ENCODE measurements at regions not wholly inside any gene's neighbourhood (a gene's known extent, or its start where the extent isn't known, plus 50 kb on each side); places are given as distances from the start of the nearest gene placed in this dataset.
"Not testable (repeated sequence)": the region's sequence is repeated elsewhere in the genome, so short reads cannot be mapped to it uniquely, and the experiment has no call there.

DNA sequence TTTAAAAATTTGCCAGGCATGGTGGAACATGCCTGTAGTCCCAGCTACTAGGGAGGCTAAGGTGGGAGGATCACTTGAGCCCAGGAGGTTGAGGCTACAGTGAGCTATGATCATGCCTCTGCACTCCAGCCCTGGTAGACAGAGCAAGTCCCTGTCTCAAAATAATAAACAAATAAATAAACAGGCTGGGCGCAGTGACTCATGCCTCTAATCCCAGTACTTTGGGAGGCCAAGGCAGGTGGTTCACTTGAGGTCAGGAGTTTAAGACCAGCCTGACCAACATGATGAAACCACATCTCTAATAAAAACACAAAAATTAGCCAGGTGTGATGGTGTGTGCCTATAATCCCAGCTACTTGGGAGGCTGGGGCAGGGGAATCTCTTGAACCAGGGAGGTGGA lies 183.0 kb downstream of the SKIDA1 start:
- peak; percentile 50 for DNase-seq (ENCODE audit: low read depth)
- in situ Hi-C loops (cut with HindIII; ENCODE audit: low pct_unique_long_range_greater_than_20kb, low sequenced_read_pairs): not testable (repeated sequence)

DNA sequence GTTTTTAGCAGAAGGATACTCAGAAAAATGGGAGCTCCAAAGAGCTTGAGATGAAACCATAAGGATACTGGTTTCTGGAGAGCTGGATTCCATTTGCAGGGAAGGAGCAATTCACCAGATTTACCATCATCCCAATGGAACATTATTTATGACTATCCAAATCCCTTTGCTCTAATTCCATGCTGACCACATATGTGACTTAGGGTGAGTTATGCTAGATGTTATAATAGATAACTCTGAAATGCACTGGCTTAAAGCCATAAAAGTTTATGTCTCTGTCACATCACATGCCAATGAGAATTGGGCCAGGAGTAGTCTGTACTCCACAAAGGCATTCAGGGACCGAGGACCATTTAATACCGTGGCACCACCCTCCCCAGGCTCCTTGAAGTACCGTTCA lies 185.2 kb downstream of the SKIDA1 start:
- peak; percentile 58 for DNase-seq (ENCODE audit: low read depth)
- in situ Hi-C loops (cut with HindIII; ENCODE audit: low pct_unique_long_range_greater_than_20kb, low sequenced_read_pairs): no loop called here

DNA sequence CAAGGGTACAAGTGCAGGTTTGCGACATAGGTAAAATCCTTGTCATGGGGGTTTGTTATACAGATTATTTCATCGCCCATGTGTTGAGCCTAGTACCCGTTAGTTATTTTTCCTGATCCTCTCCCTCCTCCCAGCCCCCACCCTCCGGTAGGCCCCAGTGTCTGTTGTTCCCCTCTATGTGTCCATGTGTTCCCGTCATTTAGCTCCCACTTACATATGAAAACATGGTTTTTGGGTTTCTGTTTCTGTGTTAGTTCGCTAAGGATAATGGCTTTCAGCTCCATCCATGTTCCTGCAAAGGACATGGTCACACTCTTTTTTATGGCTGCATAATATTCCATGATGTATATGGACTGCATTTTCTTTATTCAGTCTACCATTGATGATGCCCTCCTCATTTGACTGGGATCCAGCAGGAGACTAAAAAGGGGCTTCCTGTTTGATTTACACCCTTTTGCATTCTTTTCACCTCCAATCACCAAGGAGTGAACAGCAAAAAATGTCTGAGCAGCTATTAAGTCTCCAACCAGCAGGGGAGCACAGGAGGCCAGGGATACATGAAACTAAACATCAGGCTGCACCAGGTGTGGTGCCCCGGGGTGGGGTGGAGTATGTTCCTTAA lies 188.2 kb downstream of the SKIDA1 start:
- no peak for DNase-seq (ENCODE audit: low read depth)
- in situ Hi-C loops (cut with HindIII; ENCODE audit: low pct_unique_long_range_greater_than_20kb, low sequenced_read_pairs): no loop called here

DNA sequence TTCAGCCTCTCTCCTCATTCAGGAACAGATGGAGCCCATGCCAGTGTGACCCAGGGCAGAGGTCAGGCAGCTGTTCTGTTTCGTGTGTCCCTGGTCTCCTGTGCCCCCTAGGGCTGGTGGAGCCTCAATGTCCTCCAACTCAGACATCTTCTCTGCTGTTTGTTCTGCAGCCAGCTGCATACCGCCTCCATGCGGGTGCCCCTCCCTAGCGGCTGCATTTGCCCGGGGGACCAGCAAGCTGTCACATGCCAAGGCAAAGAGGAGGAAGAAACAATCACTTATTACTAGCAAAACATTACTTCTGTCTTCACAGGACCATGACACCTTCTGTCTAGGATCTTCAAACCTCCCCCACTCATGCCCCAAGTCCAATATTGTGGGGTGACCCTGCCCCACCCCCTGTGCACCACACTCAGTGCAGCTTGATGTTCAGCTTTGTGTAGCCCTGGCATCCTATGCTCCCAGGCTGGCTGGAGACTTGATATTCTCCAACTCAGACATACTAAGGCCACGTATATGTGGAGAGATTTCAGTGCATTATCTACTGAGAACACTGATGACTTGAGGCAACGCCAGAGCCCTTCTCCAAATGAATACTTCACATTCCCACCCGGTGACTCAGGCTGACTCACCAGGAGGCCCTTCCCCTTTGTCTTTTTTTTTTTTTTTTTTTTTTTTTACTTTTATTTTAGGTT lies 188.9 kb downstream of the SKIDA1 start:
- DNase-seq (ENCODE audit: low read depth): peak; percentile 98
- in situ Hi-C loops (cut with HindIII; ENCODE audit: low pct_unique_long_range_greater_than_20kb, low sequenced_read_pairs): no loop called here

DNA sequence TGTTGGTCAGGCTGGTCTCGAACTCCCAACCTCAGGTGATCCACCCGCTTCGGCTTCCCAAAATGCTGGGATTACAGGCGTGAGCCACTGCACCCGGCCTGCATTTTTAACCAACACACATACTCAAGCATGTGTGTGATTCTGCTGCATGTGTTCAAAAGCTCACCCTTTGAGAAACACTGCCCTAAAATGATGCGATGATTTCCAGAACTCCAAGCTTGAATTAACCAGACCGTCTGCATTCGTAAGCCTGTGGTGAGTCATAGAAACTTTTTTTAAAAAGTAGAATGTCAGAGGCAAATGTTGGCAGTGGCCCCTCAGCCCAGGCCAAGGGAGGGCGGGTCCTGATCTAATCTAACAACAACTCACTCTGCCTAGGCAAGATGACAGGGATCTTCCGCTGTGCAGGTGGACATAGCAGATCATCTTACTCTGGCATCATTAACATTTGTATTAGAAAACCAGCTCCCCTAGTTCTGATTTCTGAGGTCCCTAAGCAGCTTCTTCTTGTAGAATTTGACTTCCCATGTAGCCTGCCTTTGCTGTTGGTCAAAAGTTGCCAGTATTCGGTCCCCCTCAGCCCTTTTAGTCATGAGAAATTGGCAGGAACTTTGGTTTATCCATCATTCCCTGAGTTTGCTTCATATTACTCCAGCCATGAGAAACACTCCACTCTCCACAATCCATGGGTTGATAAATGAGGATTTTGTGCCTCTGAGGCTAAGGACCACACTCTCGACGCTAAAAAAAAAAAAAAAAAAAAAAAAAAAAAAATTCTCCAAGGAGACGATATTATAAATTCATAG lies 190.4 kb downstream of the SKIDA1 start:
- peak; percentile 96 for DNase-seq (ENCODE audit: low read depth)
- in situ Hi-C loops (cut with HindIII; ENCODE audit: low pct_unique_long_range_greater_than_20kb, low sequenced_read_pairs): no loop called here

DNA sequence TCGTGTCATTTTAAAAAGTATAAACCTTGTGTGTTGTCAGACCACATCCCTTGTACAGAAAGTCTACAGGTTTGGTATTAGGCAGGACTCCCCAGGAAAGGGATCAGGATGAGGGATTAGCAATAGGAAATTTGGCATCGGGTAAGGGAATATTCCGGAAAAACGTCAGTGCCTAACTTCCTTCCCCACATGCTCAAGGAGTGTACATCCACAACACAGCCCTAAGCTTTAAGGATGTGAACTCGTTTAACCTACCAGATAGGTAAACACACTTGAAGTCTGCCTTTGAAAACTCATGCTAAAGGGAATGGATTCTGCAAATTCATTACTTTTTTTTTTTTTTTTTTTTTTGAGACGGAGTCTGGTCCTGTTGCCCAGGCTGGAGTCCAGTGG lies 194.9 kb downstream of the SKIDA1 start:
- DNase-seq (ENCODE audit: low read depth): peak; percentile 66
- in situ Hi-C loops (cut with HindIII; ENCODE audit: low pct_unique_long_range_greater_than_20kb, low sequenced_read_pairs): no loop called here

DNA sequence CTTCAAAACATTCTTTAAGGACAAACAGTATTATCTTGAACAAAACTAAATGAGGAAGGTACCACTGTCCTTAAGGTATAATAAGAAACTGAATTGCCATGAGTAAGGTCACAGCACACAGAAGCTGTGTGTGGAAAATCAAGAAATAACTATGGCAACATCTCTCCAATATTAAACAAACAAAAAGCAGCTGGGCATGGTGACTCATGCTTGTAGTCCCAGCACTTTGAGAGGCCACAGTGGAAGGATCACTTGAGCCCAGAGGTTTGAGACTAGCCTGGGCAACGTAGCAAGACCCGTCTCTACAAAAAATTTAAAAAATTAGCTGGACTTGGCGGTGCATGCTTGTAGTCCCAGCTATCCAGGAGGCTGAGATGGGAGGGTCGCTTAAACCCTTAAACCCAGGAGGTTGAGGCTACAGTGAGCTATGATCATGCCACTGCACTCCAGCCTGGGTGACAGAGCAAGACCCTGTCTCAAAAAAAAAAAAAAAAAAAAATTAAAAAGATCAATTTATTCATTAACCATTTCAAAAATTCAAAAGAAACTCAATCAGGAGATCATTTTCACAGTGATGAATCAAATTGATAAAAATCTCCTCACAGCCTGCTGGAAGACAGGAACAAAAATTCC lies 195.4 kb downstream of the SKIDA1 start:
- in situ Hi-C loops (cut with HindIII; ENCODE audit: low pct_unique_long_range_greater_than_20kb, low sequenced_read_pairs): no loop called here
- DNase-seq (ENCODE audit: low read depth): peak; percentile 96

DNA sequence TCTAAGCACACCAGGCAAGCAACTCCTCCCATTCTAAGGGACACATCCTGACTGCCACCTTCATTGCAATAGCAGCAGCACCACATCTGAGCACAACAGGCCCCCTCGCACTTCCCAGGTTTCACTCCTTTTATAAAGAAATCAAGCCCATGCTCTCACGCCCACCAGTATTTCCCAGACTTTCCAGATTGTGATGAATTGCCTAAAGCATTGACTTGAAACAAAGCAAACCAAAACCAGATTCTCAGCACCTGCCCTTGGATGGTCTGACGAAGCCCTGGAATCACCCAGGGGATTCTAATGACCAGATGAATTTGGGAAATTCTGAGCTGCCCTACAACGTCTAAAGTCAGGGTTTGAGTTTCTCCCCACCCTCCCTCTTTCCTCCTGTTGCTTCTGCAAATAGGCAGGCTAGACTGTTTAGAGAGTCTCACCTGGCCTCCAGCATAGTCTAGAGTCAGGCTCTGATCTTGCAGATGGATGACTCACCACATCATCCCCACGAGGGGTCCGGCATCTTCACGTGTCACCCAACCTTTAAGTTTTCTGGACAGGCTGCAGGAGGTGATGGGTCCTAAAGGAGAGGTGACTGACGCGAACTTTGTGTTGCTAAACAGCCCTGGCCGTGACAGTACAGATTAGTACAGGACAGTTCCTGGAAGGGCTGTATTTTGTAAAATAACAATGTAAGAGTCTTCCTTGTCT lies 198.0 kb downstream of the SKIDA1 start:
- DNase-seq (ENCODE audit: low read depth): peak; percentile 54
- in situ Hi-C loops (cut with HindIII; ENCODE audit: low pct_unique_long_range_greater_than_20kb, low sequenced_read_pairs): no loop called here

DNA sequence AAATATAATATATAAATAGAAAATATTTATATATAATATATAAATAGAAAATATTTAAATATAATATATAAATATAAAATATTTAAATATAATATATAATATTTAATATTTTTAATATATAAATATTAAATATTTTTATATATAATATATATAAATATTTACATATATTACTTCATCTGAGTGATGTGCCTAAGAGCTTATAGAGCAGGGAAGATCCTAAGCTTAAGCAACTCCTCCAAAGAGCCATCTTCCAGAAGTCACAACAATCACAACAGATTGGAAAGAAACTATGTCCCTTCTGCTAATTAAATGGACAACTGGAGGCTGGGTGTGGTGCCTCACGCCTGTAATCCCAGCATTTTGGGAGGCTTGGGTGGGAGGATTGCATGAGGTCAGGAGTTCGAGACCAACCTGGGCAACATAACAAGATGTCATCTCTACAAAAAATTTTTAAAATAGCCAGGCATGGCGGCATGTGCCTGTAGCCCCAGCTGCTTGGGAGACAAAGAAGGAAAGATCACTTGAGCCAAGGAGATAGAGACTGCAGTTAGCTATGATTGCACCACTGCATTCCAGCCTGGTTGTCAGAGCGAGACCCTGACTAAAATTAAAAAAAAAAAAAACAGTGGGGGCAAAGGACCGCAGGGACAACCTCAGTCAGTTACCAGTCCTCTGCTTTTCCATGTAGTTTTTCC lies 198.7 kb downstream of the SKIDA1 start:
- DNase-seq (ENCODE audit: low read depth): no peak
- in situ Hi-C loops (cut with HindIII; ENCODE audit: low pct_unique_long_range_greater_than_20kb, low sequenced_read_pairs): no loop called here

DNA sequence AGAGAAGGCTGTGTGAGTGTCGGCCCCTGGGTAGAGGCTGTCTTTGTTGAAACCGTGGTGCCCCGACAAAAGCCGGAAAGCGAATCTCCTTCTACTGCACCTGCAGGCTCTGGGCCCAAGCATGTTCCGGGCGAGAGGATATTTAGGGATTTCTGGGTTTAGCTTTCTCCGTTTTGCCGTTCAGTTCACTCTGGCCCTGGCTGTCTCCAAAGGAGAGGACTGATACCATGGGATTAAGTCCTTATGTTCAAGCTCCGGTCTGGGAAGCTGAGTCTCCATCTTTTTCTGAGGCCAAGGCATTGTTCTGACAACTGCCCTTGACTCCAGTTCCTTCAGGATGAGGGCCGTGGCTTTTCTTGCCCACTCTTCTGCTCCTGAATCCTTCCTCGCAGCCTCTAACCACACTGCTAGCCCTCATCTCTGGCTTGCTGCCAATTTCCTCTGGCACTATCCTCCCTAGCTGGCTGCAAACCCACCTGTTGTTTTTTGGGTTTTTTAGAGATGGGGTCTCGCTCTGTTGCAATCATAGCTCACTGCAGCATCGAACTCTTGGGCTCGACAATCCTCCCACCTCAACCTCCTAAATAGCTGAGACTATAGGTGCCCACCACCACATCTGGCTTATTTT lies 206.8 kb downstream of the SKIDA1 start:
- DNase-seq (ENCODE audit: low read depth): no peak
- in situ Hi-C loops (cut with HindIII; ENCODE audit: low pct_unique_long_range_greater_than_20kb, low sequenced_read_pairs): no loop called here

DNA sequence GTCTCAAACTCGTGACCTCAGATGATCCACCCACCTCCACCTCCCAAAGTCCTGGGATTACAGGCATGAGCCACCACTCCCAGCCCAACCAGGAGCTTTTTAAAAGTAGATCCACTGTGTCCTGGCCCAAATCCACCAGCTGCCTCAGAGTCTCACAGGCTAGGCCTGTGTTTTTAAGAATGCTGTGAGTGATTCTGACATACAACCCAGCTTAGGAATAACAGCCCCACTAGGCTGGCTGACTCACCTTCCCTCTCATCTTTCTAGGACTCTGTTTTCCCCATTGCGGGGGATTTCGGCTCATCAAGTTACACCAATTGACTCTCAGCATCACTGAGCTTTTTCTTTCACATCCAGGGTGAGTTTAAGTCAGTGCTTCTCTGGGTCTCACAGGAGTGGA lies 207.6 kb downstream of the SKIDA1 start:
- in situ Hi-C loops (cut with HindIII; ENCODE audit: low pct_unique_long_range_greater_than_20kb, low sequenced_read_pairs): no loop called here
- DNase-seq (ENCODE audit: low read depth): no peak

DNA sequence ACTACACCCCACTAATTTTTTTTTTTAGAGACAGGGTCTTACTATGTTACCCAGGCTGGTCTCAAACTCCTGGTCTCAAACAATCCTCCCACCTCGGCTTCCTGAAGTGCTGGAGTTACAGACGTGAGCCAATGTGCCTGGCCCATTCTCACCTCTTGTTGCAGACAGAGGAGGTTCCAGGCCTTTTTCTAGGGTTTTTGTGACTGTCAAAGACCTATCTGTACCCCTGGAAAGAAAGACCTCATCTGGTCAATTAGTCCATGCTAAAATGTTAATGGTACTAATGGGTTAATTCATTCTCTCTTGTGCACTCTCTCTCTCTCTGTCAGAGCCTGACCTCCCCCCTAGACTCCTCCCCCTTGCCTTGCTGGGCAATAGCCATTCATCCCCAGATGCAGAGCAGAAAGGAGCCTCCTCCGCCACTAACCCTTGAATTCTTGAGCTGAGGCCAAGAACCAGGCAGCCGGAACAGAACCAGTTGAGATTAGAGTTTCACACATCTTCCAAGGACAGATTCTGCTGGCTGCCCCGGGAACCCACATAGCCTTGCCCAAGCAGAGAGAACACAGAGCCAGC lies 209.7 kb downstream of the SKIDA1 start:
- DNase-seq (ENCODE audit: low read depth): peak; percentile 98
- in situ Hi-C loops (cut with HindIII; ENCODE audit: low pct_unique_long_range_greater_than_20kb, low sequenced_read_pairs): no loop called here

DNA sequence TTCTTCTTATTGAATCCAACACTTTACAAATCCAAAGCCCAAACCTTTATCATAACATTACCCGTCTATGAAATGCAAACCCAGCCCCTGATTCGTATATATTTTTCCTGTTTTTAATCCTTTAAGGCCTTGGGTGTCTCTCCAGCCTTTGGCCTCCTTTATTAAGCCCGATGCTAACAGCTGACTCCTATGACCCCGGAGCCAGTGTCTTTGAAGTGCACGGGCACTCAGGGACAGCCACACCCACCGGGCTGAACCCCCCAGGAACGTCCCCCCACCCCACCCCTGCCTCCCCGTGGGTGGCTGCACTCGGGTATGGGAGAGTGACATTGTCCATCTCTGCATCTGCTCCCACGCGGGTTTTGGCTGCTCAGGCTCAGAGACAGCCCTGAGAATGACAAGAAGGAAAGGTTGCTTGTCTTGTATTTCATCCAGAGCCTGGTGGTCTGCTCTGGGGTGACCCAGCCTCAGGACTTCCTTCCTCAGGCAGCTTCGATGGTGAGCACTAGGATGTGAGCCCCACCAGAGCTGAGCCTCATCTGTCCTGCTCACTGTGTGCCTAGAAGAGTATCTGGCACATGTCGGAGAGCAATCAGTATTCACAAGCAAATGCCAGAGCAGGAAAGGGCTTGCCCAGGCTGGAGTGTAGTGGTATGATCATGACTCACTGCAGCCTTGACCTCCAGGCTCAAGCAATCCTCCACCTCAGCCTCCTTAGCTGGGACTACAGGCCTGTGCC lies 210.4 kb downstream of the SKIDA1 start:
- DNase-seq (ENCODE audit: low read depth): peak; percentile 81
- in situ Hi-C loops (cut with HindIII; ENCODE audit: low pct_unique_long_range_greater_than_20kb, low sequenced_read_pairs): no loop called here

DNA sequence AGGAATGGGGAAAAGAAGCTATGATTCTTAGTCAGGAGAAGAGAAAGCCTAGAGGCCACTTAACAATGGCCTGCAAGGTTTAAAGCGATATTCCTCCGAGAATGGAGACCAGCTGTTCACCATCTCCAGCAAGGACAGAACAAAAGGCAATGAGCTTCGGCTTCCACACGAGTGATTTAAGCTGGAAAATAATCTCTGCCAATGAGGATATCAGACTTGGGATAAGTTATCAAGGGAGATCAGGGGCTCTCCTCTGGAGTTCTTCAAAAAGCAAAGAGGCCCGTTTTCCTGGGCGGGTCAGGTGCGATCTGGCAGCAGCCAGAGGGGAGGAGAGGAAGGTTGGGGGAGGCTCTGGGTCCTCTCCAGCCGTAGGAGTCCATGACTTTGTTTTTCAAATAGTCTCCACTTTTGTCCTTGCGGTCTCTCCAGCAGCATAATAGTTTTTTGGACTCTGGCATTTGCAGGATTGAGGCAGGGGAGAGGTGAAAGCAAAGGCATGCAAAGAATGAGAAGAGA lies 211.3 kb downstream of the SKIDA1 start:
- no peak for DNase-seq (ENCODE audit: low read depth)
- in situ Hi-C loops (cut with HindIII; ENCODE audit: low pct_unique_long_range_greater_than_20kb, low sequenced_read_pairs): no loop called here

DNA sequence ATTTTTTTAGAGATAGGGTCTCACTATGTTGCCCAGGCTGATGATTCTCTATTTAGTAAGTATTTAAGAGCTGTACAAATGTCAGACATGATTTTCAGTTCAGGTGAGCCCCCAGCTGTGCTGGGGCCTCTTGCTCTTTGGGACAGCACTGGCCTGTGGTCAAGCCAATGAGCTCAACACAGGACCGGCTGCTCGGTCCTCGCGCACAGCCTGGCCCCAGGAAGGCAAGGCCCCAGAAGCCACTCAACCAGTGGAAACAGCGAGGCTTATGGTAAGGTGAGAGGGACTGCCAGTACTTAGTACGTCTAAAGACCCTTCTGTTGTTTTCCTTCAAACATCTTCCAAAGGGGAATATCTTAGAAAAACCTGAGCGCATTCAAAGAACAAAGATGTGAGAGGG lies 211.8 kb downstream of the SKIDA1 start:
- in situ Hi-C loops (cut with HindIII; ENCODE audit: low pct_unique_long_range_greater_than_20kb, low sequenced_read_pairs): no loop called here
- DNase-seq (ENCODE audit: low read depth): no peak

DNA sequence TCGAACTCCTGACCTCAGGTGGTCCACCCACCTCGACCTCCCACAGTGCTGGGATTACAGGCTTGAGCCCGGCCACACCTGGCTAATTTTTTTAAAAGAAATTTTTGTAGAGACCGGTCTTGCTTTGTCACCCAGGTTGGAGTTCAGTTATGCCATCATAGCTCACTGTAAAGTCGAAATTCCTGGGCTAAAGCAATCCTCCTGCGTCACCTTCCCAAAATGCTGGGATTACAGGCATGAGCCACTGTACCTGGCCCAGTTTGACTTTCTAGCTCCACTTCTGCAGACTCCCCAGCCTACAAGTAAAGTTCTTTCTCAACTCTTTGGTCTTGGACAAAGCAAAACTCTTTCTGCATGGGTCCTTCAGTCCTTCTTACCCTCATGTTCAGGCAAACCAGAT lies 214.1 kb downstream of the SKIDA1 start:
- in situ Hi-C loops (cut with HindIII; ENCODE audit: low pct_unique_long_range_greater_than_20kb, low sequenced_read_pairs): no loop called here
- no peak for DNase-seq (ENCODE audit: low read depth)
